ENCODE measurements at regions not wholly inside any gene's neighbourhood (a gene's known extent, or its start where the extent isn't known, plus 50 kb on each side); places are given as distances from the start of the nearest gene placed in this dataset.

DNA sequence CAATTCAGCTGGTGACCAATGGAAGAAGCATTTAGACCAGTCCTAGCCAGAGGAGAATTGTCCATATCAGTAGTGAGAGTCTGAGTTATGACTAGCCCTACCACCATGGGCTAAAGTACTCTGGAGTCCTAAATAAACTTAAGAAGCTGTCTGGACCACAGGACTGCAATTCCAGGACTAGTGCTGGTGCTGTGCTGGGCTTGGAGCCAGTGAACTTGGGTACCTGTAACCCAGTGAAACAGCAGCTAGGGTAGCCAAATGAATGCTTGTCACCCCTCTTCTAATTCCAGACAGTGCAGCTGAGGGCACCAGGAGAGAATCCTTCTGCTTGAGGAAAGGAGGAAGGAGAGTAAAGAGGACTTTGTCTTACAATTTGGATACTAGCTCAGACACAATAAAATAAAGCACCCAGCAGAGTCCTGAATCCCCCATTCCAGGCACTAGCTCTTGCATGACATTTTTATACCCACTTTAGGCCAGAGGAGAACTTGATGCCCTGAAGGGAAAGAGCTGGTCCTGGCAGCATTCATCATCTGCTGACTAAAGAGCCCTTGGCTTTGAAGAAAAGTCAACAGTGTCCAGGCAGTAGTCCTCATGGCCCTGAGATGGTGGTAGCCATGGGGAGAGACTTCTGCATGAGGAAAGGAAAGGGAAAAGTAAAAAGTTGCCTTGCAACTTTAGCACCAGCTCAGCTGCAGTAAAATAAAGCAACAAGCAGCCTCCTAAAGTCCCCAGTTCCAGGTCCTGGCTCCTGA, 2675.7 kb downstream of the PCDH7 start:
- Histone ChIP-seq H3K4me1 (ENCODE audit: control insufficient read depth in 2 of 3, insufficient read depth in 2 of 3, low read depth in 1 of 3, low read length in 3 of 3) (no peaks in the 10 kb centered on the region), H3K4me3 (ENCODE audit: low read length in 3 of 3) (no peak overlapping the region), H3K9me3 (ENCODE audit: control insufficient read depth in 2 of 3, insufficient read depth in 1 of 3, low read length in 3 of 3) (no peaks in the 10 kb centered on the region), H3K27ac (ENCODE audit: low read depth in 2 of 2, low read length in 2 of 2) (no peak overlapping the region), H3K36me3 (ENCODE audit: control insufficient read depth in 2 of 3, insufficient read depth in 3 of 3, low read length in 3 of 3) (no peaks in the 10 kb centered on the region), H3K9ac (ENCODE audit: low read length in 3 of 3) (no peak overlapping the region), H3K27me3 (ENCODE audit: control insufficient read depth, insufficient read depth, low read length) (no peaks in the 10 kb centered on the region)
- intact Hi-C loops (cut with DNase I), result no loop called here
- no peak for FAIRE-seq
- TF ChIP-seq, protein P1, sequence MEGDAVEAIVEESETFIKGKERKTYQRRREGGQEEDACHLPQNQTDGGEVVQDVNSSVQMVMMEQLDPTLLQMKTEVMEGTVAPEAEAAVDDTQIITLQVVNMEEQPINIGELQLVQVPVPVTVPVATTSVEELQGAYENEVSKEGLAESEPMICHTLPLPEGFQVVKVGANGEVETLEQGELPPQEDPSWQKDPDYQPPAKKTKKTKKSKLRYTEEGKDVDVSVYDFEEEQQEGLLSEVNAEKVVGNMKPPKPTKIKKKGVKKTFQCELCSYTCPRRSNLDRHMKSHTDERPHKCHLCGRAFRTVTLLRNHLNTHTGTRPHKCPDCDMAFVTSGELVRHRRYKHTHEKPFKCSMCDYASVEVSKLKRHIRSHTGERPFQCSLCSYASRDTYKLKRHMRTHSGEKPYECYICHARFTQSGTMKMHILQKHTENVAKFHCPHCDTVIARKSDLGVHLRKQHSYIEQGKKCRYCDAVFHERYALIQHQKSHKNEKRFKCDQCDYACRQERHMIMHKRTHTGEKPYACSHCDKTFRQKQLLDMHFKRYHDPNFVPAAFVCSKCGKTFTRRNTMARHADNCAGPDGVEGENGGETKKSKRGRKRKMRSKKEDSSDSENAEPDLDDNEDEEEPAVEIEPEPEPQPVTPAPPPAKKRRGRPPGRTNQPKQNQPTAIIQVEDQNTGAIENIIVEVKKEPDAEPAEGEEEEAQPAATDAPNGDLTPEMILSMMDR (IDR thresholded peaks at IDR 0.05; ENCODE audit: borderline replicate concordance, extremely low read depth, insufficient read depth), result no peak
- DNase-seq, result no peak

DNA sequence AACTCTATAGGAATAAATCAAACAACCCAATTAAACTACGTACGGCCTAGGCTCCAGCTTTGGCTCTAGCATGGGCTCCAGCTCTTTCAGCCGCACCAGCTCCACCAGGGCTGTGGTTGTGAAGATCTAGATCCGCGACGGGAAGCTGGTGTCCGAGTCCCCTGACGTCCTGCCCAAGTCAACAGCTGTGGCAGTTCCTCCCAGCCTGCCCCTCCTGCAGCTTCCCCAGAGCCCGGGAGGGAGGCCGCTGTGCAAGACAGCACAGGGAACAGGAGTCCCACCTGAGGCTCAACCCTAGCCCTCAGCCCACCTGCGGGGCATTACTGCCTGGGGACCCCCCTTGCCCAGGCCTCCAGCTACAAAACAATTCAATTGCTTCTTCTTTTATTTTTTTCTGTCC, 2680.3 kb downstream of the PCDH7 start:
- Histone ChIP-seq H3K4me1 (ENCODE audit: control insufficient read depth in 2 of 3, insufficient read depth in 2 of 3, low read depth in 1 of 3, low read length in 3 of 3) (no peaks in the 10 kb centered on the region), H3K4me3 (ENCODE audit: low read length in 3 of 3) (no peak overlapping the region), H3K9ac (ENCODE audit: low read length in 3 of 3) (no peak overlapping the region), H3K9me3 (ENCODE audit: control insufficient read depth in 2 of 3, insufficient read depth in 1 of 3, low read length in 3 of 3) (no peaks in the 10 kb centered on the region), H3K27ac (ENCODE audit: low read depth in 2 of 2, low read length in 2 of 2) (no peak overlapping the region), H3K27me3 (ENCODE audit: control insufficient read depth, insufficient read depth, low read length) (no peaks in the 10 kb centered on the region), H3K36me3 (ENCODE audit: control insufficient read depth in 2 of 3, insufficient read depth in 3 of 3, low read length in 3 of 3) (no peaks in the 10 kb centered on the region)
- intact Hi-C loops (cut with DNase I), result no loop called here
- TF ChIP-seq, protein P1 (IDR thresholded peaks at IDR 0.05; ENCODE audit: borderline replicate concordance, extremely low read depth, insufficient read depth), result no peak
- DNase-seq (peak in 1 of 5 donors; percentile 52), FAIRE-seq (no peak)

DNA sequence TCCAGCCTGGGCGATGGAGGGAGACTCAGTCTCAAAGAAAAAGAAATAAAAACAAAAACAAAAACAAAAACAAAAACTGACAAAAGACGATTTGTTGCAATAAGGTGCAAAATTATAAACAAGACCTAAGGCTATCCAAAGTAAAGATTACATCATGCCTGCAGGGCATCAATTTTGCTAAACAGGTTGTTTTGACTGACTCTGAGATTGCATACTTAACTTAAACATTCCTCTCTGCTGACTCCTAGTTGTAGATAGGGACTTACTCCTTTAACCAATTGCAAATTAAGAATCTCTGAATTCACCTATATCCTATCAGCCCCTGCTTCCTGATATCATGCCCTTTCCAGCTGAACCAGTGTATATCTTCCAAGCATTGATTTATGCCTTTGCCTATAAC, 2687.3 kb downstream of the PCDH7 start:
- FAIRE-seq, result no peak
- intact Hi-C loops (cut with DNase I), result no loop called here
- no peak for DNase-seq
- H3K4me1 ChIP-seq (ENCODE audit: control insufficient read depth in 2 of 3, insufficient read depth in 2 of 3, low read depth in 1 of 3, low read length in 3 of 3), result no peaks in the 10 kb centered on the region
- no peak overlapping the region for H3K4me3 ChIP-seq (ENCODE audit: low read length in 3 of 3)
- no peaks in the 10 kb centered on the region for H3K27me3 ChIP-seq (ENCODE audit: control insufficient read depth, insufficient read depth, low read length)
- no peak overlapping the region for H3K9ac ChIP-seq (ENCODE audit: low read length in 3 of 3)
- no peak overlapping the region for H3K27ac ChIP-seq (ENCODE audit: low read depth in 2 of 2, low read length in 2 of 2)
- TF ChIP-seq, protein P1 (IDR thresholded peaks at IDR 0.05; ENCODE audit: borderline replicate concordance, extremely low read depth, insufficient read depth), result no peak
- H3K9me3 ChIP-seq (ENCODE audit: control insufficient read depth in 2 of 3, insufficient read depth in 1 of 3, low read length in 3 of 3), result no peaks in the 10 kb centered on the region
- no peaks in the 10 kb centered on the region for H3K36me3 ChIP-seq (ENCODE audit: control insufficient read depth in 2 of 3, insufficient read depth in 3 of 3, low read length in 3 of 3)

DNA sequence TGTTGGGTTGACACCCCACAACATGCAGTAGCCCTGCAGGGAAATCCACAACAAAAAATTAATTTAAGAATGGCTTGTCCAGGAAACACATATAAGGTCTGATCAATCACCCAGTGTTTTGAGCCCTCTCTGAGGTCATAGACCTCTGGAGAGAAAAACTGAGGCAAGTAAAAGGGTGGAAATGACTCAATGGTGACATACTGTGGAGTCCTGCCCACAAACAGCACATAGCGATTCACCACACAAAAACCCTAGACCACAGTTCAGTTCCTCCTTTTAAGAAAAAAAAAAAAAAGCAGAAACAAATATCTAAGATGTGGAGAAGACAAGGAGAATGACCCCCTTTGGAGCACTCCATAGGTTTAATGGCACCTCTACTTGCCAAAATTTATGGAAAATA, 2691.0 kb downstream of the PCDH7 start:
- no peaks in the 10 kb centered on the region for H3K9me3 ChIP-seq (ENCODE audit: control insufficient read depth in 2 of 3, insufficient read depth in 1 of 3, low read length in 3 of 3)
- FAIRE-seq, result no peak
- intact Hi-C loops (cut with DNase I), result no loop called here
- no peak overlapping the region for H3K9ac ChIP-seq (ENCODE audit: low read length in 3 of 3)
- no peaks in the 10 kb centered on the region for H3K27me3 ChIP-seq (ENCODE audit: control insufficient read depth, insufficient read depth, low read length)
- no peak for DNase-seq
- no peak overlapping the region for H3K4me3 ChIP-seq (ENCODE audit: low read length in 3 of 3)
- no peak overlapping the region for H3K27ac ChIP-seq (ENCODE audit: low read depth in 2 of 2, low read length in 2 of 2)
- no peaks in the 10 kb centered on the region for H3K4me1 ChIP-seq (ENCODE audit: control insufficient read depth in 2 of 3, insufficient read depth in 2 of 3, low read depth in 1 of 3, low read length in 3 of 3)
- TF ChIP-seq, protein P1 (IDR thresholded peaks at IDR 0.05; ENCODE audit: borderline replicate concordance, extremely low read depth, insufficient read depth), result no peak
- H3K36me3 ChIP-seq (ENCODE audit: control insufficient read depth in 2 of 3, insufficient read depth in 3 of 3, low read length in 3 of 3), result no peaks in the 10 kb centered on the region

All from kidney (tissue), 13 donors.